Ishikawa (cell line): ENCODE measurements at regions not wholly inside any gene's neighbourhood (a gene's known extent, or its start where the extent isn't known, plus 50 kb on each side); places are given as distances from the start of the nearest gene placed in this dataset.

Source experiments
- CEBPB ChIP-seq: IDR thresholded peaks from 2 replicates; pipeline ENCODE4 v1.6.1; 2012
- CREB1 ChIP-seq: IDR thresholded peaks from 2 replicates; pipeline ENCODE4 v1.6.1; 2012; ENCODE audit warnings: low read depth
- EGR1 ChIP-seq: IDR thresholded peaks from 2 replicates; pipeline ENCODE4 v1.6.1; 2012
- EP300 ChIP-seq: IDR thresholded peaks from 2 replicates; pipeline ENCODE4 v1.6.1; 2012; ENCODE audit warnings: borderline replicate concordance
- FOXM1 ChIP-seq: IDR thresholded peaks from 2 replicates; pipeline ENCODE4 v1.6.1; 2012; ENCODE audit warnings: low read depth, borderline replicate concordance
- MAX ChIP-seq: IDR thresholded peaks from 2 replicates; pipeline ENCODE4 v1.6.1; 2012
- NFIC ChIP-seq: IDR thresholded peaks from 2 replicates; pipeline ENCODE4 v1.6.1; 2012
- RAD21 ChIP-seq: IDR thresholded peaks from 2 replicates; pipeline ENCODE4 v1.6.1; 2012; ENCODE audit warnings: low read depth
- TAF1 ChIP-seq: IDR thresholded peaks from 2 replicates; pipeline ENCODE4 v1.6.1; 2012; ENCODE audit warnings: low read depth, mild to moderate bottlenecking
- TCF12 ChIP-seq: IDR thresholded peaks from 2 replicates; pipeline ENCODE4 v1.6.1; 2012; ENCODE audit warnings: low read depth
- TEAD4 ChIP-seq: IDR thresholded peaks from 2 replicates; pipeline ENCODE4 v1.6.1; 2012
- USF1 ChIP-seq: IDR thresholded peaks from 2 replicates; pipeline ENCODE4 v1.6.1; 2012
- YY1 ChIP-seq: IDR thresholded peaks from 2 replicates; pipeline ENCODE4 v1.6.1; 2012; ENCODE audit warnings: low read depth
- ZBTB7A ChIP-seq: IDR thresholded peaks from 2 replicates; pipeline ENCODE4 v1.6.1; 2012; ENCODE audit warnings: low read depth
- TF ChIP-seq, protein P1 (sequence below): IDR thresholded peaks from 2 replicates; pipeline ENCODE4 v1.6.1; 2012; ENCODE audit warnings: low read depth, mild to moderate bottlenecking

- TF ChIP-seq ZBTB7A, result no peak
- TF ChIP-seq USF1, result no peak
Observed at GRCh38 chr9:72427801-72428200, 62.8 kb upstream of the ZFAND5 start.

DNA sequence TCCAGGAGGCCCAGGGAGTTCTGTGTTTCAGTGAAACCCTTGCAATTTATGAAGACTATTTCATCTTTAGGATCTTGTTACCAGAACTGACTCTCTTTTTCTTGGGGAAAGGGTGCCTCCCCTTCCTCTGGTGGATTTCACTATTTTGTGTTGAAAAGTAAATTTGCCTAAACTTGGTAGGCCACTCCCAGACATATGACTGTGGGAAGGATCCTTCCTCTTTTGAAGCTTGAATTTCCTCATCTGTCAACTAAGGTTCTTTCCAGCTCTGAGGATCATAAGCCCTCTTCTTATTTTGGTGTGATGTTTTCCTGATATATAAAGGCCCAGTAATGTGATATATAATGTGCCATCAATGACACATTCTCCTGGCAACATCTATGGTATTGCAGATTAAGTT, 59.1 kb upstream of the ZFAND5 start:
- TF ChIP-seq, protein P1, sequence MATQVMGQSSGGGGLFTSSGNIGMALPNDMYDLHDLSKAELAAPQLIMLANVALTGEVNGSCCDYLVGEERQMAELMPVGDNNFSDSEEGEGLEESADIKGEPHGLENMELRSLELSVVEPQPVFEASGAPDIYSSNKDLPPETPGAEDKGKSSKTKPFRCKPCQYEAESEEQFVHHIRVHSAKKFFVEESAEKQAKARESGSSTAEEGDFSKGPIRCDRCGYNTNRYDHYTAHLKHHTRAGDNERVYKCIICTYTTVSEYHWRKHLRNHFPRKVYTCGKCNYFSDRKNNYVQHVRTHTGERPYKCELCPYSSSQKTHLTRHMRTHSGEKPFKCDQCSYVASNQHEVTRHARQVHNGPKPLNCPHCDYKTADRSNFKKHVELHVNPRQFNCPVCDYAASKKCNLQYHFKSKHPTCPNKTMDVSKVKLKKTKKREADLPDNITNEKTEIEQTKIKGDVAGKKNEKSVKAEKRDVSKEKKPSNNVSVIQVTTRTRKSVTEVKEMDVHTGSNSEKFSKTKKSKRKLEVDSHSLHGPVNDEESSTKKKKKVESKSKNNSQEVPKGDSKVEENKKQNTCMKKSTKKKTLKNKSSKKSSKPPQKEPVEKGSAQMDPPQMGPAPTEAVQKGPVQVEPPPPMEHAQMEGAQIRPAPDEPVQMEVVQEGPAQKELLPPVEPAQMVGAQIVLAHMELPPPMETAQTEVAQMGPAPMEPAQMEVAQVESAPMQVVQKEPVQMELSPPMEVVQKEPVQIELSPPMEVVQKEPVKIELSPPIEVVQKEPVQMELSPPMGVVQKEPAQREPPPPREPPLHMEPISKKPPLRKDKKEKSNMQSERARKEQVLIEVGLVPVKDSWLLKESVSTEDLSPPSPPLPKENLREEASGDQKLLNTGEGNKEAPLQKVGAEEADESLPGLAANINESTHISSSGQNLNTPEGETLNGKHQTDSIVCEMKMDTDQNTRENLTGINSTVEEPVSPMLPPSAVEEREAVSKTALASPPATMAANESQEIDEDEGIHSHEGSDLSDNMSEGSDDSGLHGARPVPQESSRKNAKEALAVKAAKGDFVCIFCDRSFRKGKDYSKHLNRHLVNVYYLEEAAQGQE, result no peak
- TF ChIP-seq MAX (no peak), TEAD4 (no peak), EGR1 (no peak), RAD21 (no peak), TAF1 (no peak), YY1 (no peak), CEBPB (no peak), CREB1 (no peak), ZBTB7A (no peak), TCF12 (no peak), NFIC (no peak), EP300 (no peak)

DNA sequence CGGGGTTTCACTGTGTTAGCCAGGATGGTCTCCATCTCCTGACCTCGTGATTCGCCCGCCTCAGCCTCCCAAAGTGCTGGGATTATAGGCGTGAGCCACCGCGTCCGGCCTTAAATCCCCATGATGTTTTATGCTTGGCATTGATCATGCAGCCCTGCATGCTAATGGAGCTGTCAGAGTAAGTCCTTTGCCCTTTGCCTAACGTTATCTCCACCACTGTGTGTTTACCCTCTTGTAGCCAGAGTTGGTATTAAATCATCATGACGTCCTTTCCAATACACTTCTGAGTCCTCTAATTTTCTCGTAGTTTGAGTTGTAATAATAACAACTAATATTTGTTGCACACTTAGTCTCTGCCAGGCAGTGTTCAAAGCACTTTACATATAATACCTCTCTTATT, 57.2 kb upstream of the ZFAND5 start:
- TF ChIP-seq EP300 (no peak), YY1 (no peak), USF1 (no peak), ZBTB7A (no peak), MAX (no peak), NFIC (no peak), RAD21 (no peak), CEBPB (no peak), EGR1 (no peak), TAF1 (no peak), CREB1 (no peak), FOXM1 (no peak), TEAD4 (no peak), TCF12 (no peak)
- TF ChIP-seq, protein P1, result no peak

GRCh38 chr9:72420783-72421182, 55.8 kb upstream of the ZFAND5 start:
- no peak for TF ChIP-seq TCF12
- no peak for TF ChIP-seq NFIC
- TF ChIP-seq EGR1, result no peak
- TF ChIP-seq FOXM1, result no peak
- no peak for TF ChIP-seq CREB1
- TF ChIP-seq YY1, result no peak
- no peak for TF ChIP-seq ZBTB7A
- TF ChIP-seq, protein P1, result no peak
- no peak for TF ChIP-seq CEBPB
- no peak for TF ChIP-seq USF1
- TF ChIP-seq MAX, result no peak
- TF ChIP-seq RAD21, result no peak
- no peak for TF ChIP-seq EP300
- TF ChIP-seq TAF1, result no peak
